Epithelial cell of esophagus (primary cell): ENCODE measurements at regions not wholly inside any gene's neighbourhood (a gene's known extent, or its start where the extent isn't known, plus 50 kb on each side); places are given as distances from the start of the nearest gene placed in this dataset.
"Not testable (repeated sequence)": the region's sequence is repeated elsewhere in the genome, so short reads cannot be mapped to it uniquely, and the experiment has no call there.

Experiments
- DNase-seq: peaks from one replicate; pipeline ENCODE4 v3.0.0; 2010; ENCODE audit warnings: low read depth
- H3K4me3 ChIP-seq: 2 replicates; pipeline ENCODE4 v1.5.1; 2011; ENCODE audit warnings: mild to moderate bottlenecking, low read length, control low read depth
- CTCF ChIP-seq: IDR thresholded peaks from 2 replicates; pipeline ENCODE4 v1.5.1; 2011; ENCODE audit warnings: low read depth, mild to moderate bottlenecking, low read length, control low read depth, inconsistent platforms; ENCODE audit not compliant: insufficient read depth; ENCODE audit errors: missing control alignments

- H3K4me3 ChIP-seq: no peak overlapping the region
- no peak for TF ChIP-seq CTCF
- no peak for DNase-seq
Measured at GRCh38 chrX:136950211-136950610, 69.7 kb upstream of the RBMX start.

GRCh38 chrX:136941396-136942337, 61.1 kb upstream of the RBMX start:
- H3K4me3 ChIP-seq: no peak overlapping the region
- TF ChIP-seq CTCF: no peak
- peak; percentile 15 for DNase-seq

- no peak overlapping the region for H3K4me3 ChIP-seq
- DNase-seq: no peak
- TF ChIP-seq CTCF: no peak
Measured at GRCh38 chrX:136936183-136936549, 55.6 kb upstream of the RBMX start.

GRCh38 chrX:136935533-136936182, 55.1 kb upstream of the RBMX start:
- not testable (repeated sequence) for DNase-seq, H3K4me3 ChIP-seq

DNA sequence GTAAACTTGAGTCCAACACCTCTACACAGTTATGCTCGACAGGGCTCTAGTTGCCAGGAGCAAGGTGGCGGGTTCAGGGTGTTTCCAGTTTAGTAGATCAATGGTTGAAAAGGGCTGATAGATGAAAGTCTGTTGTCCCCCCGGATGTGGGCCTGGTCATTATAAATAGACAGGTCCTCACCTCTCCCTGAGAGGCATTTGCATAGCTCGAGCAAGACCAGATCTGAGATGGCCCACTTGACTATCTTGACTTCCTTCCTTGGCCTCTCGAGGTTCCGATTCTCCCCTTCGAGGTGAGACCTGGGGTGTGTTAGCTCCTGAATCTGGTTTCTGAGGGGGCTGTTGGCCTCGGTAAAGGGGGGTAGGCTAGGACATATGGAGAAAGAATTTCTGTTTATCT, 54.1 kb upstream of the RBMX start:
- not testable (repeated sequence) for H3K4me3 ChIP-seq, DNase-seq

DNA sequence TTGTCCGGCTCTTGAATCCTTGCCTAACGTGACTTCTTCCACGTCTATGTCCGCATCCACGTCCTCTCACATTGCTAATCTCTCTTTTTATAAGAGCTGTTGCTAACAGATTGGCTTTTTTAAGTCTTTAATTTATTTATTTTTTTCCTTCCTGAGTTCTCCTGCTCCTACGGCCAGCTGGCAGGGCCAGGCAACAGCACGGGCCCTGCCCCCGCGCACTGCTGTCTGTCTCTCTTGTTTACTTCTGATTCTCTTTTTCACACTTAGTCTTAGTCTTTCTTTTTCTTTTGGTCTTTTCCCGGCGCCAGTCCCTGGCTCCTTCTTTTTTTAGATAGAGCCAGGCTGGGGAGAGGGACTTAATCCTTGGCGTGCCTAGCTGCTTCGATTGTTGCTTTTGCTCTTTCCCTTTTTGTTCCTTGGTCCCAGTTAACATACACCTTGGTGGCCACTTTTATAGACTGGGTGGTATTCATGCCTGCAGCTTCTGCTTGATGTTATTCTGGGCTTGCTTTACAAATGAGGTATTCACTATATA, 53.2 kb upstream of the RBMX start:
- TF ChIP-seq CTCF: no peak
- DNase-seq: no peak
- H3K4me3 ChIP-seq: no peak overlapping the region

GRCh38 chrX:136931661-136932060, 51.1 kb upstream of the RBMX start:
- no peak overlapping the region for H3K4me3 ChIP-seq
- no peak for TF ChIP-seq CTCF
- DNase-seq: no peak
